GM23338 (cell line): ENCODE measurements at regions not wholly inside any gene's neighbourhood (a gene's known extent, or its start where the extent isn't known, plus 50 kb on each side); places are given as distances from the start of the nearest gene placed in this dataset.

ENCODE experiments used
- ATAC-seq: fragments of 200-7000 bp; cut with Tn5 transposase; 3 replicates; pipeline ENCODE4 v1.9.1; 2020
- DNase-seq: peaks from one replicate; pipeline ENCODE4 v3.0.0-alpha.2; 2015; ENCODE audit warnings: low spot score
- H2AFZ ChIP-seq: fragments of 200-600 bp; sonication (generic); 2 replicates; pipeline ENCODE4 v1.8.0; 2016; ENCODE audit warnings: antibody characterized with exemption, mild to moderate bottlenecking, moderate library complexity
- H3F3A ChIP-seq: fragments of 200-600 bp; sonication (generic); replicated peaks from 2 replicates; pipeline ENCODE4 v1.8.0; 2017; ENCODE audit warnings: antibody characterized with exemption, mixed run types, low read depth
- H3K27ac ChIP-seq: fragments of 200-600 bp; sonication (generic); 2 replicates; pipeline ENCODE4 v1.6.1; 2016; ENCODE audit warnings: low read depth
- H3K27me3 ChIP-seq: fragments of 200-600 bp; sonication (generic); 2 replicates; pipeline ENCODE4 v1.8.0; 2016; ENCODE audit warnings: mild to moderate bottlenecking, mixed run types, moderate library complexity; ENCODE audit not compliant: insufficient read depth
- H3K36me3 ChIP-seq: fragments of 200-600 bp; sonication (generic); 2 replicates; pipeline ENCODE4 v1.8.0; 2016; ENCODE audit warnings: mild to moderate bottlenecking; ENCODE audit not compliant: insufficient read depth
- H3K4me1 ChIP-seq: fragments of 200-600 bp; sonication (generic); 2 replicates; pipeline ENCODE4 v1.8.0; 2016; ENCODE audit warnings: mild to moderate bottlenecking, moderate library complexity; ENCODE audit not compliant: insufficient read depth
- H3K4me2 ChIP-seq: fragments of 200-600 bp; sonication (generic); 2 replicates; pipeline ENCODE4 v1.7.1; 2017; ENCODE audit warnings: mixed run types
- H3K4me3 ChIP-seq: fragments of 200-600 bp; sonication (generic); 2 replicates; pipeline ENCODE4 v1.6.1; 2016; ENCODE audit warnings: mixed run types
- H3K79me2 ChIP-seq: fragments of 200-600 bp; sonication (generic); replicated peaks from 2 replicates; pipeline ENCODE4 v1.8.0; 2017; ENCODE audit warnings: mild to moderate bottlenecking; ENCODE audit not compliant: insufficient read depth
- H3K9me2 ChIP-seq: fragments of 200-600 bp; sonication (generic); 2 replicates; pipeline ENCODE4 v1.8.0; 2017; ENCODE audit not compliant: insufficient read depth
- H4K20me1 ChIP-seq: fragments of 200-600 bp; sonication (generic); replicated peaks from 2 replicates; pipeline ENCODE4 v1.8.0; 2017; ENCODE audit warnings: mild to moderate bottlenecking; ENCODE audit not compliant: insufficient read depth
- H3K27ac Mint-ChIP-seq: 2 replicates; pipeline ENCODE4 v1.8.0; 2020; ENCODE audit warnings: inconsistent platforms, mild to moderate bottlenecking, moderate library complexity, mixed read lengths
- H3K27me3 Mint-ChIP-seq: 3 replicates; pipeline ENCODE4 v1.8.0; 2022; ENCODE audit warnings: low read depth, mild to moderate bottlenecking, moderate library complexity, mixed read lengths, inconsistent platforms; ENCODE audit not compliant: insufficient read depth, poor library complexity
- H3K36me3 Mint-ChIP-seq: 3 replicates; pipeline ENCODE4 v1.8.0; 2021; ENCODE audit warnings: low read depth, mild to moderate bottlenecking, inconsistent platforms, moderate library complexity, mixed read lengths
- H3K4me1 Mint-ChIP-seq: 3 replicates; pipeline ENCODE4 v1.8.0; 2020; ENCODE audit warnings: mild to moderate bottlenecking, inconsistent platforms, mixed read lengths
- H3K4me3 Mint-ChIP-seq: 3 replicates; pipeline ENCODE4 v1.8.0; 2021; ENCODE audit warnings: moderate library complexity, mild to moderate bottlenecking, inconsistent platforms, mixed read lengths
- H3K9me3 Mint-ChIP-seq: 3 replicates; pipeline ENCODE4 v1.8.0; 2020; ENCODE audit warnings: moderate library complexity, mild to moderate bottlenecking, inconsistent platforms, mixed read lengths
- CREB1 ChIP-seq: fragments of 250-450 bp; sonication (Bioruptor Pico); IDR thresholded peaks from 2 replicates; pipeline ENCODE4 v1.5.0; 2020; ENCODE audit warnings: low read depth, mild to moderate bottlenecking, moderate library complexity
- EZH2 ChIP-seq: fragments of 200-600 bp; sonication (generic); IDR thresholded peaks from one replicate; pipeline ENCODE4 v1.8.0; 2017; ENCODE audit warnings: antibody characterized with exemption, mild to moderate bottlenecking, low read depth; ENCODE audit not compliant: unreplicated experiment
- EZH2phosphoT487 ChIP-seq: fragments of 200-600 bp; sonication (generic); IDR thresholded peaks from one replicate; pipeline ENCODE4 v1.8.1; 2018; ENCODE audit warnings: antibody characterized with exemption; ENCODE audit not compliant: unreplicated experiment
- JUNB ChIP-seq: IDR thresholded peaks from one replicate; pipeline ENCODE4 v1.6.1; 2016; ENCODE audit warnings: antibody characterized with exemption; ENCODE audit not compliant: unreplicated experiment
- NANOG ChIP-seq: IDR thresholded peaks from 2 replicates; pipeline ENCODE4 v1.6.1; 2016; ENCODE audit warnings: antibody characterized with exemption, borderline replicate concordance
- POLR2AphosphoS5 ChIP-seq: IDR thresholded peaks from 2 replicates; pipeline ENCODE4 v1.6.1; 2016; ENCODE audit warnings: antibody characterized with exemption, low read depth
- STAT1 ChIP-seq: IDR thresholded peaks from one replicate; pipeline ENCODE4 v1.6.1; 2016; ENCODE audit warnings: antibody characterized with exemption; ENCODE audit not compliant: unreplicated experiment
- ZNF114 ChIP-seq: fragments of 250-450 bp; sonication (Bioruptor Pico); IDR thresholded peaks from 2 replicates; pipeline ENCODE4 v1.5.0; 2020; ENCODE audit warnings: mild to moderate bottlenecking, moderate library complexity
- ZNF331 ChIP-seq: fragments of 250-450 bp; sonication (Bioruptor Pico); IDR thresholded peaks from 2 replicates; pipeline ENCODE4 v1.5.0; 2020; ENCODE audit warnings: low read depth, mild to moderate bottlenecking, moderate library complexity
- TF ChIP-seq, protein P1 (sequence below), 2 experiments: fragments of 200-600 bp in 1 of 2; sonication (generic) in 1 of 2; conservative IDR thresholded peaks; 2 replicates each; pipeline versions ENCODE4 v1.5.1 to v1.6.1; 2016 to 2017; ENCODE audit warnings: antibody characterized with exemption in 2 of 2, low read depth in 2 of 2, mild to moderate bottlenecking in 2 of 2, moderate library complexity in 1 of 2
- TF ChIP-seq, protein P2 (sequence below): IDR thresholded peaks from one replicate; pipeline ENCODE4 v1.6.1; 2018; ENCODE audit warnings: antibody characterized with exemption; ENCODE audit not compliant: unreplicated experiment
- TF ChIP-seq, protein P3 (sequence below): IDR thresholded peaks from 2 replicates; pipeline ENCODE4 v1.6.1; 2016; ENCODE audit warnings: antibody characterized with exemption
- TF ChIP-seq, protein P4 (sequence below): fragments of 250-450 bp; sonication (Bioruptor Pico); IDR thresholded peaks from 2 replicates; pipeline ENCODE4 v1.5.0; 2020; ENCODE audit warnings: mild to moderate bottlenecking, moderate library complexity

DNA sequence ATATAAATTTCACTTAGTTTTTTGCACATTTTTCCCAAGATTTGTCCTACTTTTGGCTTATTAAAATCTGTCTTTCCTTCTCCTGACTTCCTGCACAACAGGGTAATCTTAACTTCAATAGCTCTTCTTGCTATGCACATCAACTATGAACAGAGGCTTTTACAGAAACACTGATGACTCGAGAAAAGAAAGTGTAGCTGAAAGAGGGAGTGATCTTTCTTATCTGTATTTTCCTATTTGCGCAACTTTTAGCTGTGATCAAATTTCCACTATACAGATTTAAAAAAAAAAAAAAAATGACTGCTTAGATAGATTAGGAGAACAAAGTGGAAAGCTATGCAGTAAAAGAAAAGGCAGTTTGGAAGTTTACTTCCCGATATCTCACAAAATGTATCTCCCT lies 406.9 kb downstream of the LIG4 start:
- Mint-ChIP-seq H3K27ac (no peak overlapping the region), H3K4me1 (peaks cover 19% of the 10 kb centered on the region), H3K27me3 (no peaks in the 10 kb centered on the region), H3K36me3 (no peaks in the 10 kb centered on the region), H3K9me3 (no peaks in the 10 kb centered on the region), H3K4me3 (no peak overlapping the region)
- no peaks in the 10 kb centered on the region; the same call in 1 of the 2 replicates for H3K79me2 ChIP-seq
- H3F3A ChIP-seq: no peaks in the 10 kb centered on the region
- no peak overlapping the region for H3K4me3 ChIP-seq
- no peak overlapping the region for H3K4me2 ChIP-seq
- peaks cover 12% of the 10 kb centered on the region for H3K4me1 ChIP-seq
- no peaks in the 10 kb centered on the region for H3K27me3 ChIP-seq
- no peak overlapping the region; the same call in 1 of the 2 replicates for H3K27ac ChIP-seq
- no peaks in the 10 kb centered on the region for H4K20me1 ChIP-seq
- H3K9me2 ChIP-seq: no peaks in the 10 kb centered on the region
- TF ChIP-seq ZNF331 (CRISPR knock-in tag) (no peak), EZH2 (no peak), CREB1 (CRISPR knock-in tag) (no peak), POLR2AphosphoS5 (no peak), EZH2phosphoT487 (no peak), STAT1 (no peak), ZNF114 (CRISPR knock-in tag) (no peak), NANOG (no peak), JUNB (no peak)
- TF ChIP-seq, protein P1, sequence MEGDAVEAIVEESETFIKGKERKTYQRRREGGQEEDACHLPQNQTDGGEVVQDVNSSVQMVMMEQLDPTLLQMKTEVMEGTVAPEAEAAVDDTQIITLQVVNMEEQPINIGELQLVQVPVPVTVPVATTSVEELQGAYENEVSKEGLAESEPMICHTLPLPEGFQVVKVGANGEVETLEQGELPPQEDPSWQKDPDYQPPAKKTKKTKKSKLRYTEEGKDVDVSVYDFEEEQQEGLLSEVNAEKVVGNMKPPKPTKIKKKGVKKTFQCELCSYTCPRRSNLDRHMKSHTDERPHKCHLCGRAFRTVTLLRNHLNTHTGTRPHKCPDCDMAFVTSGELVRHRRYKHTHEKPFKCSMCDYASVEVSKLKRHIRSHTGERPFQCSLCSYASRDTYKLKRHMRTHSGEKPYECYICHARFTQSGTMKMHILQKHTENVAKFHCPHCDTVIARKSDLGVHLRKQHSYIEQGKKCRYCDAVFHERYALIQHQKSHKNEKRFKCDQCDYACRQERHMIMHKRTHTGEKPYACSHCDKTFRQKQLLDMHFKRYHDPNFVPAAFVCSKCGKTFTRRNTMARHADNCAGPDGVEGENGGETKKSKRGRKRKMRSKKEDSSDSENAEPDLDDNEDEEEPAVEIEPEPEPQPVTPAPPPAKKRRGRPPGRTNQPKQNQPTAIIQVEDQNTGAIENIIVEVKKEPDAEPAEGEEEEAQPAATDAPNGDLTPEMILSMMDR (conservative IDR thresholded peaks at IDR 0.05; ENCODE audit: low read depth in 2 of 2): no peak
- TF ChIP-seq, protein P2, sequence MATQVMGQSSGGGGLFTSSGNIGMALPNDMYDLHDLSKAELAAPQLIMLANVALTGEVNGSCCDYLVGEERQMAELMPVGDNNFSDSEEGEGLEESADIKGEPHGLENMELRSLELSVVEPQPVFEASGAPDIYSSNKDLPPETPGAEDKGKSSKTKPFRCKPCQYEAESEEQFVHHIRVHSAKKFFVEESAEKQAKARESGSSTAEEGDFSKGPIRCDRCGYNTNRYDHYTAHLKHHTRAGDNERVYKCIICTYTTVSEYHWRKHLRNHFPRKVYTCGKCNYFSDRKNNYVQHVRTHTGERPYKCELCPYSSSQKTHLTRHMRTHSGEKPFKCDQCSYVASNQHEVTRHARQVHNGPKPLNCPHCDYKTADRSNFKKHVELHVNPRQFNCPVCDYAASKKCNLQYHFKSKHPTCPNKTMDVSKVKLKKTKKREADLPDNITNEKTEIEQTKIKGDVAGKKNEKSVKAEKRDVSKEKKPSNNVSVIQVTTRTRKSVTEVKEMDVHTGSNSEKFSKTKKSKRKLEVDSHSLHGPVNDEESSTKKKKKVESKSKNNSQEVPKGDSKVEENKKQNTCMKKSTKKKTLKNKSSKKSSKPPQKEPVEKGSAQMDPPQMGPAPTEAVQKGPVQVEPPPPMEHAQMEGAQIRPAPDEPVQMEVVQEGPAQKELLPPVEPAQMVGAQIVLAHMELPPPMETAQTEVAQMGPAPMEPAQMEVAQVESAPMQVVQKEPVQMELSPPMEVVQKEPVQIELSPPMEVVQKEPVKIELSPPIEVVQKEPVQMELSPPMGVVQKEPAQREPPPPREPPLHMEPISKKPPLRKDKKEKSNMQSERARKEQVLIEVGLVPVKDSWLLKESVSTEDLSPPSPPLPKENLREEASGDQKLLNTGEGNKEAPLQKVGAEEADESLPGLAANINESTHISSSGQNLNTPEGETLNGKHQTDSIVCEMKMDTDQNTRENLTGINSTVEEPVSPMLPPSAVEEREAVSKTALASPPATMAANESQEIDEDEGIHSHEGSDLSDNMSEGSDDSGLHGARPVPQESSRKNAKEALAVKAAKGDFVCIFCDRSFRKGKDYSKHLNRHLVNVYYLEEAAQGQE: no peak
- TF ChIP-seq, protein P3, sequence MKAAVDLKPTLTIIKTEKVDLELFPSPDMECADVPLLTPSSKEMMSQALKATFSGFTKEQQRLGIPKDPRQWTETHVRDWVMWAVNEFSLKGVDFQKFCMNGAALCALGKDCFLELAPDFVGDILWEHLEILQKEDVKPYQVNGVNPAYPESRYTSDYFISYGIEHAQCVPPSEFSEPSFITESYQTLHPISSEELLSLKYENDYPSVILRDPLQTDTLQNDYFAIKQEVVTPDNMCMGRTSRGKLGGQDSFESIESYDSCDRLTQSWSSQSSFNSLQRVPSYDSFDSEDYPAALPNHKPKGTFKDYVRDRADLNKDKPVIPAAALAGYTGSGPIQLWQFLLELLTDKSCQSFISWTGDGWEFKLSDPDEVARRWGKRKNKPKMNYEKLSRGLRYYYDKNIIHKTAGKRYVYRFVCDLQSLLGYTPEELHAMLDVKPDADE: no peak
- TF ChIP-seq, protein P4, sequence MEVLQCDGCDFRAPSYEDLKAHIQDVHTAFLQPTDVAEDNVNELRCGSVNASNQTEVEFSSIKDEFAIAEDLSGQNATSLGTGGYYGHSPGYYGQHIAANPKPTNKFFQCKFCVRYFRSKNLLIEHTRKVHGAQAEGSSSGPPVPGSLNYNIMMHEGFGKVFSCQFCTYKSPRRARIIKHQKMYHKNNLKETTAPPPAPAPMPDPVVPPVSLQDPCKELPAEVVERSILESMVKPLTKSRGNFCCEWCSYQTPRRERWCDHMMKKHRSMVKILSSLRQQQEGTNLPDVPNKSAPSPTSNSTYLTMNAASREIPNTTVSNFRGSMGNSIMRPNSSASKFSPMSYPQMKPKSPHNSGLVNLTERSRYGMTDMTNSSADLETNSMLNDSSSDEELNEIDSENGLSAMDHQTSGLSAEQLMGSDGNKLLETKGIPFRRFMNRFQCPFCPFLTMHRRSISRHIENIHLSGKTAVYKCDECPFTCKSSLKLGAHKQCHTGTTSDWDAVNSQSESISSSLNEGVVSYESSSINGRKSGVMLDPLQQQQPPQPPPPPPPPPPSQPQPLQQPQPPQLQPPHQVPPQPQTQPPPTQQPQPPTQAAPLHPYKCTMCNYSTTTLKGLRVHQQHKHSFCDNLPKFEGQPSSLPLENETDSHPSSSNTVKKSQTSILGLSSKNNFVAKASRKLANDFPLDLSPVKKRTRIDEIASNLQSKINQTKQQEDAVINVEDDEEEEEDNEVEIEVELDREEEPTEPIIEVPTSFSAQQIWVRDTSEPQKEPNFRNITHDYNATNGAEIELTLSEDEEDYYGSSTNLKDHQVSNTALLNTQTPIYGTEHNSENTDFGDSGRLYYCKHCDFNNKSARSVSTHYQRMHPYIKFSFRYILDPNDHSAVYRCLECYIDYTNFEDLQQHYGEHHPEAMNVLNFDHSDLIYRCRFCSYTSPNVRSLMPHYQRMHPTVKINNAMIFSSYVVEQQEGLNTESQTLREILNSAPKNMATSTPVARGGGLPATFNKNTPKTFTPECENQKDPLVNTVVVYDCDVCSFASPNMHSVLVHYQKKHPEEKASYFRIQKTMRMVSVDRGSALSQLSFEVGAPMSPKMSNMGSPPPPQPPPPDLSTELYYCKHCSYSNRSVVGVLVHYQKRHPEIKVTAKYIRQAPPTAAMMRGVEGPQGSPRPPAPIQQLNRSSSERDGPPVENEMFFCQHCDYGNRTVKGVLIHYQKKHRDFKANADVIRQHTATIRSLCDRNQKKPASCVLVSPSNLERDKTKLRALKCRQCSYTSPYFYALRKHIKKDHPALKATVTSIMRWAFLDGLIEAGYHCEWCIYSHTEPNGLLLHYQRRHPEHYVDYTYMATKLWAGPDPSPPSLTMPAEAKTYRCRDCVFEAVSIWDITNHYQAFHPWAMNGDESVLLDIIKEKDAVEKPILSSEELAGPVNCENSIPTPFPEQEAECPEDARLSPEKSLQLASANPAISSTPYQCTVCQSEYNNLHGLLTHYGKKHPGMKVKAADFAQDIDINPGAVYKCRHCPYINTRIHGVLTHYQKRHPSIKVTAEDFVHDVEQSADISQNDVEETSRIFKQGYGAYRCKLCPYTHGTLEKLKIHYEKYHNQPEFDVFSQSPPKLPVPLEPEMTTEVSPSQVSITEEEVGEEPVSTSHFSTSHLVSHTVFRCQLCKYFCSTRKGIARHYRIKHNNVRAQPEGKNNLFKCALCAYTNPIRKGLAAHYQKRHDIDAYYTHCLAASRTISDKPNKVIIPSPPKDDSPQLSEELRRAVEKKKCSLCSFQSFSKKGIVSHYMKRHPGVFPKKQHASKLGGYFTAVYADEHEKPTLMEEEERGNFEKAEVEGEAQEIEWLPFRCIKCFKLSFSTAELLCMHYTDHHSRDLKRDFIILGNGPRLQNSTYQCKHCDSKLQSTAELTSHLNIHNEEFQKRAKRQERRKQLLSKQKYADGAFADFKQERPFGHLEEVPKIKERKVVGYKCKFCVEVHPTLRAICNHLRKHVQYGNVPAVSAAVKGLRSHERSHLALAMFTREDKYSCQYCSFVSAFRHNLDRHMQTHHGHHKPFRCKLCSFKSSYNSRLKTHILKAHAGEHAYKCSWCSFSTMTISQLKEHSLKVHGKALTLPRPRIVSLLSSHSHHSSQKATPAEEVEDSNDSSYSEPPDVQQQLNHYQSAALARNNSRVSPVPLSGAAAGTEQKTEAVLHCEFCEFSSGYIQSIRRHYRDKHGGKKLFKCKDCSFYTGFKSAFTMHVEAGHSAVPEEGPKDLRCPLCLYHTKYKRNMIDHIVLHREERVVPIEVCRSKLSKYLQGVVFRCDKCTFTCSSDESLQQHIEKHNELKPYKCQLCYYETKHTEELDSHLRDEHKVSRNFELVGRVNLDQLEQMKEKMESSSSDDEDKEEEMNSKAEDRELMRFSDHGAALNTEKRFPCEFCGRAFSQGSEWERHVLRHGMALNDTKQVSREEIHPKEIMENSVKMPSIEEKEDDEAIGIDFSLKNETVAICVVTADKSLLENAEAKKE: no peak
- ATAC-seq: no peak
- H3K36me3 ChIP-seq: no peaks in the 10 kb centered on the region
- no peak for DNase-seq
- no peak overlapping the region for H2AFZ ChIP-seq
